ENCODE measurements at regions not wholly inside any gene's neighbourhood (a gene's known extent, or its start where the extent isn't known, plus 50 kb on each side); places are given as distances from the start of the nearest gene placed in this dataset.

GRCh38 chr12:131575371-131575770 lies 135.5 kb upstream of the SFSWAP start:
- TF ChIP-seq CTCF (IDR thresholded peaks at IDR 0.05; ENCODE audit: low read length) (no peak), EZH2 (IDR thresholded peaks at IDR 0.05; ENCODE audit: borderline replicate concordance, low read length) (no peak)

All from OCI-LY1 (cell line).